D721Med (cell line): ENCODE measurements at regions not wholly inside any gene's neighbourhood (a gene's known extent, or its start where the extent isn't known, plus 50 kb on each side); places are given as distances from the start of the nearest gene placed in this dataset.

Source experiments
- DNase-seq: peaks from one replicate; pipeline ENCODE4 v3.0.0; 2011; ENCODE audit warnings: low spot score; ENCODE audit not compliant: insufficient read length
- FAIRE-seq: peaks from 2 replicates; lab custom pipeline; 2011; peaks lifted over from hg19 to GRCh38; lab: Jason Lieb, UNC
- CTCF ChIP-seq: IDR thresholded peaks from 2 replicates; pipeline ENCODE4 v1.5.1; 2012; ENCODE audit warnings: mild to moderate bottlenecking, control low read depth; ENCODE audit not compliant: insufficient read depth; ENCODE audit errors: missing control alignments

DNA sequence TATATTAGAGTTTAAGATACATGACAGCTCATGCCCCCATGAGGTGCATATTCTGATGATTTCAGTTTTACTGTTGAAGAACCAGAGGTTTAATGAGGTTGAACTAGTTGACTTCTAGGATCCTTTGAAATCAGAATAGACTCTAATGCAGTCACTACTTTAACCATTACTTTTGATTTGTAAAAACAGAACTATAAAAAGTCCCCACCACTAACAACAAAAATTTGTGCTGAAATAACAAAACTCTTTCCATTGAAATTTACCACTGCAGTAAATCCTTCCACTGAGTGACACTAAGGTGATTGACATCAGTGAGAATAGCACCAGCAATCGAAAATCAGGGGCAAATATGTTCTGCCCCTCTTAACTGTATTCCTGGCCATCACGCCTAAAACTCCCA, 214.1 kb downstream of the SHQ1 start:
- DNase-seq = no peak
- FAIRE-seq = no peak
- no peak for TF ChIP-seq CTCF

- DNase-seq (no peak), FAIRE-seq (no peak)
- no peak for TF ChIP-seq CTCF
Measured at GRCh38 chr3:72633534-72633933, 214.7 kb downstream of the SHQ1 start.

DNA sequence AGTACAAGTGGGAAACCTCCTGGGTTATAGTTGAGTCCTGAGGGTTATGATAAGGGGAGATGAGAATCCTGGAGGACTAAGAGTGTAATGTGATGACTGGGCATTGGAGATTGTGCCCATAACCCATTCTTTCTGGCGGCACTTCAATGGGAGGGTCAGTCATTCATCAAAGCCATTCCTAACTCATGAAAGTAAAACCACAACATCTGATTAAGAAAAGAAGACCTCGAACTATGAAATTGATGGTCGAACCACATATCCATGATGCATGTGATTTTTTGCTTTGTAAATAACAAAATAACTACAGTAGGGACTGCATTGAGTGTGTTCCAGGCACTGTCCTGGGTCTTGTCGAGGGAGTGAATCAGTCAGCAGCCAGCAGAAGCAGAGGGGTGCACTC, 215.1 kb downstream of the SHQ1 start:
- no peak for DNase-seq
- no peak for FAIRE-seq
- no peak for TF ChIP-seq CTCF

DNA sequence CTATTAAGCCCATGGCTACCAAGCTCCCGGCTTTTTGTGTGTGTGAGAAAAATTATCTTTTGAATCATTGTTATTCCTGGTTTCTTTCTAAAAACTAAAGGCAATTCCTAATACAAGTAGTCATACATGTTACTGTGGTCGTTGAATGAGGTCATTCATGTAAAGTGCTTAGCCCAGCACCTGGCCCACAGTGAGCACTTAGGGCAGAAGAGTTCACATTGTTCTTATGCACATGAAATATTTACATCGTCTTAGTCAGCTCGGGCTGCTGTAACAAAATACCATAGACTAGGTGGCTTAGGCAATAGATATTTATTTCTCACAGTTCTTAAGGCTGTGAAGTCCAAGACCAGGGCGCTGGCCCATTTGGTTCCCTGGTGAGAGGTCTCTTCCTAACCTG, 216.1 kb downstream of the SHQ1 start:
- DNase-seq (no peak), FAIRE-seq (no peak)
- TF ChIP-seq CTCF = no peak

DNA sequence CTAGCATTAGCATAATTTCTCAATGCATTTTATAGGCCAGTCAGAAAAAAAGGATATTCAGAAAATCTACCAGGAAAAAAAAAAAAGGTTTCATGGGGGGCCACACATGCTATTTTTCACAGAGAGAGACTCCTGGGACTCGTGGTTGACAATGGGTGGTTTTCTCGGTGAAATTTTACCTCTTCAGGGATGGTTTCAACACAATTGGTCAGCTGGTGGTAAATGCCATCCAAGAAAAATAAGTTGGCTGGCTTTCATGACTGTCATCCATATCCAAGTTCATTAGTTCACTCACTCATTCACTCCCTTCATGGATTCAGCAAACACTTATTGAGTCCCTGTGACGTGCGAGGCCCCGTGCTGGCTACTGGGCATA, 217.3 kb downstream of the SHQ1 start:
- FAIRE-seq = no peak
- no peak for DNase-seq
- TF ChIP-seq CTCF = no peak

DNA sequence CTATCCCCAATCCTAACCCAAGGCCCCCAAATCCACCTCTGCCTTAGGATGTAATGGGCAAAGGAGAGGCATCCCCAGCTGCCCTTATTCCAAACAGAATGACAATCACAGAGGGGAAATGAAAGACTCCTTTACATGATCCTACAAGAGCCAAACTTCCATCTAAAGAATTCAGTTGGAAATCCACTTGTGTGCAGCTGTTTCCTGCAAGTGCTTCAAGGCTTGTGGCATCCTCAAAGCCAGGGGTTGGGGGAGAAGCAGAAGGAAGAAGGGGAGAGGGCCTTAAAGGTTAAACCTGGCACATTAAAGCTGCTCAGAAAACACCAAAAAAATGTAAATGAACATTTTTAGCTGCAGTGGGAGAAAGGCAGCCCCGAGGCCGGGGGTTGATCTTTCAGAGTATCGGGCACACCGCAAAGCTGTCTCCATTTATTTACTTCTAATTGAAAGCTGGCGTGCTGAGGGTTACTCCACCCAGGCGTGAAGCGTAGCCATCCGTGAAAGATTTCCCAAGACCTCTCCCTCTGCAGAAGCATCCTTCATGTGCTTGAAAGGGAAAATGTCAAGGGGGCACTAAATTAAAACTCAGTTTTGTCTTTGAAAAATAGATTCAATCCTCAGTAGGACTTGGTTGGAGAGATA, 217.8 kb downstream of the SHQ1 start:
- DNase-seq = no peak
- FAIRE-seq = no peak
- TF ChIP-seq CTCF = no peak

DNA sequence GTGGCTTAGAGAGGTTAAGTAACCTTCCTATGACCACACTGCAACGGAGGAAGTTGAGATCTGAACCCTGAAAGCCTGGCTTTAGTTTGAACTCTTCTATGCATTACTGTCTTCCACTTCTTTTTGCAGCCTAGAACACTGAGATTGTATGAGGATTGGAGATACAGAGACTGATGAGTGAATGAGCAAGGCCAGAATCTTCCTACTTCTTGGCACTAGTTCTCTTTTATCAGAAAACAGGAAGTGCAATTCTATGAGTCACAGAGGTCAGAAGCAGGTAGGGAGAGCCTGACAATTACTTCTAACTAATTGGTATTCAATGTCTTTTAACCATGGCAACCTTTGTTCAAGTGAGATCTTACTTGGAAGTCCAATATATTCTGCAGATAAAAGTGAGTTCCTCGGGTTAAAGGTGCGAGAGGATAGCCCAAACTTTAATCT, 219.0 kb downstream of the SHQ1 start:
- DNase-seq (no peak), FAIRE-seq (no peak)
- no peak for TF ChIP-seq CTCF
